Spleen (tissue), 7 donors: ENCODE measurements at regions not wholly inside any gene's neighbourhood (a gene's known extent, or its start where the extent isn't known, plus 50 kb on each side); places are given as distances from the start of the nearest gene placed in this dataset.
"Not testable (repeated sequence)": the region's sequence is repeated elsewhere in the genome, so short reads cannot be mapped to it uniquely, and the experiment has no call there.

Experiments used
- CTCF ChIP-seq, 11 experiments: fragments of 200-600 bp in 7 of 11; fragments of 450-650 bp in 4 of 11; sonication (generic) in 4 of 11; IDR thresholded peaks in 8 of 11; conservative IDR thresholded peaks in 3 of 11; 1 replicate in 7 of 11; 2 replicates in 4 of 11; pipeline versions ENCODE4 v1.4.0 to v1.8.0; 2016 to 2021; ENCODE audit warnings: antibody characterized with exemption in 11 of 11, inconsistent platforms in 4 of 11, mild to moderate bottlenecking in 1 of 11
- POLR2A ChIP-seq, 3 donors: fragments of 450-650 bp; IDR thresholded peaks; one replicate each; pipeline ENCODE4 v1.5.1; 2017; ENCODE audit warnings: antibody characterized with exemption in 3 of 3, mild to moderate bottlenecking in 1 of 3
- POLR2AphosphoS5 ChIP-seq, 3 donors: sonication (generic); formaldehyde crosslinking; IDR thresholded peaks; one replicate each; pipeline ENCODE4 v1.5.1; 2017; ENCODE audit warnings: antibody characterized with exemption in 3 of 3
- donor health status: DM: no; HTN: no; CAD: no; lungs with moderate emphysema.
- donor health status: DM: no; HTN: no; CAD: no.
- donor health status: DM: no; HTN: no; CAD: no.

DNA sequence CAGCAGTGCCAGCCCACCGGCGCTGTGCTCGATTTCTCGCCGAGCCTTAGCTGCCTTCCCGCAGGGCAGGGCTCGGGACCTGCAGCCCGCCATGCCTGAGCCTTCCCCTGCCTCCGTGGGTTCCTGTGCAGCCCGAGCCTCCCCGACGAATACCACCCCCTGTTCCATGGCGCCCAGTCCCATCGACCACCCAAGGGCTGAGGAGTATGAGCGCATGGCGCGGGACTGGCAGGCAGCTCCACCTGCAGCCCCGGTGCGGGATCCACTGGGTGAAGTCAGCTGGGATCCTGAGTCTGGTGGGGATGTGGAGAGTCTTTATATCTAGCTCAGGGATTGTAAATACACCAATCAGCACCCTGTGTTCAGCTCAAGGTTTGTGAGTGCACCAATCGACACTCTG lies 80.2 kb upstream of the TMEM178A start:
- not testable (repeated sequence) for TF ChIP-seq CTCF (IDR thresholded peaks at IDR 0.05 in 8 of 11, conservative IDR thresholded peaks at IDR 0.05 in 3 of 11); POLR2A (IDR thresholded peaks at IDR 0.05); POLR2AphosphoS5 (IDR thresholded peaks at IDR 0.05)
